ENCODE measurements at regions not wholly inside any gene's neighbourhood (a gene's known extent, or its start where the extent isn't known, plus 50 kb on each side); places are given as distances from the start of the nearest gene placed in this dataset.

- H3K27me3 ChIP-seq (replicated peaks in 1 of 4; ENCODE audit: control insufficient read depth in 3 of 4, extremely low read depth in 1 of 4, insufficient read depth in 3 of 4, low read length in 3 of 4), result peaks cover 0 to 2% (median 0%) of the 10 kb centered on the region in 4 experiments; a peak in 2 of 7 replicates
- H3K36me3 ChIP-seq (ENCODE audit: control insufficient read depth in 2 of 4, insufficient read depth in 4 of 4, low read length in 3 of 4), result no peaks in the 10 kb centered on the region
These were observed 462.7 kb upstream of the ZNF507 start for GRCh38 chr19:31882709-31883108.

More at GRCh38 chr19:31882709-31883108, 462.7 kb upstream of the ZNF507 start:
- ChIA-PET POLR2A (ENCODE audit: partially characterized antibody) (no interaction called here), CTCF (ENCODE audit: partially characterized antibody) (interaction anchor here (0.5 to 1.1 kb wide), 4 partner anchors 22 to 1215 kb away, joined by 3 to 4 read pairs (median 3); no protein-coding TSS in a partner anchor)
- H2BK120ac ChIP-seq (replicated peaks; ENCODE audit: low read depth, low read length), result no peak overlapping the region
- no peaks in the 10 kb centered on the region for H3K23me2 ChIP-seq (ENCODE audit: low read depth, low read length)
- H3K79me1 ChIP-seq (ENCODE audit: low read depth, low read length), result no peaks in the 10 kb centered on the region
- H2BK5ac ChIP-seq (ENCODE audit: low read depth, low read length), result no peak overlapping the region
- no peak overlapping the region for H2BK20ac ChIP-seq (ENCODE audit: low read length)
- DNase-seq (ENCODE audit: low read depth in 1 of 2, low spot score in 2 of 2) (no peak), FAIRE-seq (no peak)
- H3K56ac ChIP-seq (replicated peaks; ENCODE audit: insufficient read length, low read depth, low read length), result no peak overlapping the region
- no peaks in the 10 kb centered on the region for H3K4me1 ChIP-seq (replicated peaks in 1 of 4; ENCODE audit: control insufficient read depth in 3 of 4, insufficient read depth in 4 of 4, low read length in 3 of 4)
- TF ChIP-seq SP4 (IDR thresholded peaks at IDR 0.05; ENCODE audit: low read length) (no peak), RAD21 (IDR thresholded peaks at IDR 0.05 in 1 of 2, conservative IDR thresholded peaks at IDR 0.05 in 1 of 2; ENCODE audit: low read depth in 2 of 2, low read length in 2 of 2) (peak; percentile 32 to 48), SUZ12 (IDR thresholded peaks at IDR 0.05; ENCODE audit: low read length) (no peak), SIN3A (conservative IDR thresholded peaks at IDR 0.05 in 1 of 2, IDR thresholded peaks at IDR 0.05 in 1 of 2; ENCODE audit: low read depth in 1 of 2, low read length in 2 of 2) (no peak), CTCF (IDR thresholded peaks at IDR 0.05; ENCODE audit: control extremely low read depth in 1 of 3, insufficient read depth in 1 of 3, low read depth in 1 of 3, low read length in 3 of 3) (peak; percentile 18 to 29 (median 18); a peak in 3 of 4 replicates), SRF (IDR thresholded peaks at IDR 0.05; ENCODE audit: low read depth, low read length) (no peak), ZNF274 (IDR thresholded peaks at IDR 0.05; ENCODE audit: borderline replicate concordance, extremely low read depth, low read length) (no peak), ATF2 (IDR thresholded peaks at IDR 0.05; ENCODE audit: low read length) (no peak)
- no peak overlapping the region for H4K91ac ChIP-seq (replicated peaks; ENCODE audit: insufficient read length, low read length)
- H3K27ac ChIP-seq (ENCODE audit: low read depth, low read length), result no peak overlapping the region
- no peak overlapping the region for H2BK15ac ChIP-seq (ENCODE audit: low read length)
- H3K14ac ChIP-seq (ENCODE audit: insufficient read length), result no peak overlapping the region
- no peak overlapping the region for H3K18ac ChIP-seq (ENCODE audit: extremely low read depth, low read length)
- H3K4ac ChIP-seq (replicated peaks; ENCODE audit: insufficient read length, low read depth, low read length), result no peak overlapping the region
- no peaks in the 10 kb centered on the region for H4K20me1 ChIP-seq (replicated peaks in 1 of 2; ENCODE audit: control insufficient read depth in 1 of 2, insufficient read depth in 2 of 2, low read length in 2 of 2)
- H4K8ac ChIP-seq (ENCODE audit: extremely low read depth, insufficient read depth, low read length), result no peak overlapping the region
- H2AFZ ChIP-seq (ENCODE audit: low read length), result no peak overlapping the region
- no peak overlapping the region for H4K5ac ChIP-seq (ENCODE audit: insufficient read length, low read depth, low read length)
- no peak overlapping the region for H3K4me2 ChIP-seq (ENCODE audit: insufficient read depth in 1 of 2, low read depth in 2 of 2, low read length in 2 of 2)
- H3K23ac ChIP-seq (ENCODE audit: insufficient read length), result no peak overlapping the region
- 88% methylated on average over 2 of the region's 2 CpGs; no CpG with 5 or more reads in 1 of the 2 experiments for WGBS, 2 experiments (ENCODE audit: extremely low coverage in 1 of 2, insufficient coverage in 1 of 2, insufficient read length in 1 of 2, insufficient replicate concordance in 2 of 2, low coverage in 1 of 2, low lambda C conversion rate in 2 of 2, missing lambda C conversion rate in 1 of 2)
- H3K9ac ChIP-seq (replicated peaks in 1 of 4; ENCODE audit: extremely low read depth in 1 of 4, low read depth in 3 of 4, low read length in 3 of 4), result no peak overlapping the region
- H3K9me3 ChIP-seq (ENCODE audit: insufficient read depth in 2 of 2, low read depth in 1 of 2, low read length in 1 of 2), result no peaks in the 10 kb centered on the region
- no peaks in the 10 kb centered on the region for H3K79me2 ChIP-seq (ENCODE audit: control insufficient read depth in 1 of 2, insufficient read depth in 2 of 2, low read length in 2 of 2)
- H3K4me3 ChIP-seq (ENCODE audit: extremely low read depth in 1 of 4, insufficient read depth in 2 of 4, low read depth in 3 of 4, low read length in 4 of 4), result no peak overlapping the region
- no peak overlapping the region for H2BK12ac ChIP-seq (ENCODE audit: low read depth, low read length)
- no peak overlapping the region for H2AK5ac ChIP-seq (ENCODE audit: low read depth, low read length)
